Nephron progenitor cell (in vitro differentiated cells): ENCODE measurements at regions not wholly inside any gene's neighbourhood (a gene's known extent, or its start where the extent isn't known, plus 50 kb on each side); places are given as distances from the start of the nearest gene placed in this dataset.

Experiments used
- DNase-seq: peaks from one replicate; pipeline ENCODE4 v3.0.0; 2021
- H3K27ac Mint-ChIP-seq: 2 replicates; pipeline ENCODE4 v1.8.0; 2021; ENCODE audit warnings: mild to moderate bottlenecking, moderate library complexity, mixed read lengths
- H3K27me3 Mint-ChIP-seq: 2 replicates; pipeline ENCODE4 v1.8.0; 2021; ENCODE audit warnings: mild to moderate bottlenecking, low read depth, mixed read lengths; ENCODE audit not compliant: poor library complexity
- H3K36me3 Mint-ChIP-seq: 2 replicates; pipeline ENCODE4 v1.8.0; 2021; ENCODE audit warnings: low read depth, mixed read lengths
- H3K4me1 Mint-ChIP-seq: 2 replicates; pipeline ENCODE4 v1.8.0; 2021; ENCODE audit warnings: mixed read lengths
- H3K4me3 Mint-ChIP-seq: 2 replicates; pipeline ENCODE4 v1.8.0; 2021; ENCODE audit warnings: mild to moderate bottlenecking, moderate library complexity, mixed read lengths
- H3K9me3 Mint-ChIP-seq: 2 replicates; pipeline ENCODE4 v1.8.0; 2021; ENCODE audit warnings: mild to moderate bottlenecking, moderate library complexity, mixed read lengths
- CTCF ChIP-seq: fragments of 200-600 bp; sonication (generic); IDR thresholded peaks from 2 replicates; pipeline ENCODE4 v1.5.0; 2021; ENCODE audit warnings: antibody characterized with exemption

- H3K4me3 Mint-ChIP-seq, result no peak overlapping the region
- no peaks in the 10 kb centered on the region for H3K9me3 Mint-ChIP-seq
- H3K27me3 Mint-ChIP-seq, result peaks cover 3% of the 10 kb centered on the region
- peaks cover 6% of the 10 kb centered on the region for H3K4me1 Mint-ChIP-seq
- DNase-seq, result no peak
- no peaks in the 10 kb centered on the region for H3K36me3 Mint-ChIP-seq
- no peak for TF ChIP-seq CTCF
- H3K27ac Mint-ChIP-seq, result no peak overlapping the region
Observed at GRCh38 chr1:147811273-147811672, 50.9 kb upstream of the GJA5 start.

DNA sequence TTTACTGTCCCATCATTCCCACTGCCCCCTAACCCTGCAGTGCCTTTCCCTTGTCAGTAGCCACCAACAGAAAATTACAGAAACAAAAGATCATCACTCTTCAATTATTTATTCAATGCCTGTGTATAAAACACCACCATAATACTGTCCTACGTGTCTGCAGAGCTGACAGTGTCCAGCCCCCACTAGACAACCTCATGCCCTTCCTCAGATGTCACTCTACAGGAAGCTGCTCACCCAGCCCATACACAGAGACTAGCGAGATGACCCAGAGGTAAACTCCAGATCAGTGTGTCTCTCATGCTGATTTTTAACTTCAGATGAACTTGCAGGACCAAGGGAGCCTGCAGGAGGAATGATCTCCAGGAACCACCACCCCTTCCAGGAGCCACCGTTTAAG, 51.3 kb upstream of the GJA5 start:
- Mint-ChIP-seq H3K27me3 (no peaks in the 10 kb centered on the region), H3K27ac (peak overlapping the region; percentile 74), H3K9me3 (no peaks in the 10 kb centered on the region), H3K4me3 (no peak overlapping the region), H3K36me3 (no peaks in the 10 kb centered on the region), H3K4me1 (peaks cover 6% of the 10 kb centered on the region)
- no peak for DNase-seq
- TF ChIP-seq CTCF, result no peak

GRCh38 chr1:147812799-147813198, 52.4 kb upstream of the GJA5 start:
- Mint-ChIP-seq H3K27ac (no peak overlapping the region), H3K4me3 (no peak overlapping the region), H3K9me3 (no peaks in the 10 kb centered on the region), H3K36me3 (no peaks in the 10 kb centered on the region), H3K4me1 (peaks cover 6% of the 10 kb centered on the region), H3K27me3 (no peaks in the 10 kb centered on the region)
- no peak for DNase-seq
- no peak for TF ChIP-seq CTCF

- Mint-ChIP-seq H3K4me1 (peaks cover 6% of the 10 kb centered on the region), H3K4me3 (no peak overlapping the region), H3K9me3 (no peaks in the 10 kb centered on the region), H3K36me3 (no peaks in the 10 kb centered on the region), H3K27ac (no peak overlapping the region), H3K27me3 (no peaks in the 10 kb centered on the region)
- DNase-seq, result no peak
- TF ChIP-seq CTCF, result no peak
Observed at GRCh38 chr1:147815503-147815902, 55.1 kb upstream of the GJA5 start.

DNA sequence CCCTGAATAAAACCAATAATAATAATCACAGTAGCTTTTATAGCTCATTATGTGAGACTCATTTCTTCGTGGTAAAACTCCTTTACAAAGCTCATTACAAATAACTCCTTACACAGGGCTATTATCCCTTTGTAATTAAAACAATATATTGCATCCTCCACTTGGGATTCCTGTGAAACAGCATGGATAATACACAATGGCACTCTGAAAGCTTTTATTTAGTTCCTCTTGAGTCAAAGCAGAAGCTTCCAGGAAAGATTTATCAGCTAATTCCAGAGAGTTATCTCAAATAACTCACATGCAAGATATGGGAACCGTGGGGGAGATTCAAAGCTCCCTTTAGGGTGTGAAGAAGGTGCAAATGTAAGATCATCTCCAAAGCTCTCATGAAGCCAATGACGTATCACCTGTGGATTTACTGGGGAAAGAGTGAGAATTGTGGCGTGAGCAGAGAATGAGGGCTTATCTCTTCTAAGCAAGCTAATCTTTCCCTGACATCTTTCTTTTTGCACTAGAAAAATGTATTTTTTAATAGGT, 60.4 kb upstream of the GJA5 start:
- Mint-ChIP-seq H3K27me3 (peaks cover 3% of the 10 kb centered on the region), H3K4me1 (peaks cover 5% of the 10 kb centered on the region), H3K4me3 (no peak overlapping the region), H3K27ac (no peak overlapping the region), H3K36me3 (no peaks in the 10 kb centered on the region), H3K9me3 (no peaks in the 10 kb centered on the region)
- no peak for DNase-seq
- no peak for TF ChIP-seq CTCF

GRCh38 chr1:147821883-147822282, 61.5 kb upstream of the GJA5 start:
- Mint-ChIP-seq H3K4me3 (no peak overlapping the region), H3K9me3 (no peaks in the 10 kb centered on the region), H3K27ac (no peak overlapping the region), H3K4me1 (peaks cover 5% of the 10 kb centered on the region), H3K27me3 (peaks cover 3% of the 10 kb centered on the region), H3K36me3 (no peaks in the 10 kb centered on the region)
- DNase-seq, result no peak
- TF ChIP-seq CTCF, result no peak
